HL-60/S4 treated with retinoic acid at 250 ng/mL for 4 days and 3 days (cell line): ENCODE measurements at regions not wholly inside any gene's neighbourhood (a gene's known extent, or its start where the extent isn't known, plus 50 kb on each side); places are given as distances from the start of the nearest gene placed in this dataset.
"Not testable (repeated sequence)": the region's sequence is repeated elsewhere in the genome, so short reads cannot be mapped to it uniquely, and the experiment has no call there.

Experiments
- in situ Hi-C: fragments of 300-500 bp; cut with MboI; formaldehyde crosslinking; loops from 2 replicates; pipeline ENCODE4 v1.7.0; 2022; ENCODE audit warnings: low sequenced_read_pairs

- in situ Hi-C loops = no loop called here
Measured at GRCh38 chr3:40877631-40878463, 321.5 kb upstream of the CTNNB1 start.

GRCh38 chr3:40878464-40878905, 320.8 kb upstream of the CTNNB1 start:
- in situ Hi-C loops = no loop called here

- in situ Hi-C loops = no loop called here
Measured at GRCh38 chr3:40885430-40885829, 313.9 kb upstream of the CTNNB1 start.

- in situ Hi-C loops = no loop called here
Measured at GRCh38 chr3:40886660-40887425, 312.5 kb upstream of the CTNNB1 start.

GRCh38 chr3:40891186-40891585, 308.1 kb upstream of the CTNNB1 start:
- in situ Hi-C loops = no loop called here

- in situ Hi-C loops = no loop called here
Measured at GRCh38 chr3:40895109-40895508, 304.2 kb upstream of the CTNNB1 start.

GRCh38 chr3:40899286-40899712, 300.0 kb upstream of the CTNNB1 start:
- in situ Hi-C loops = no loop called here

- in situ Hi-C loops = no loop called here
Measured at GRCh38 chr3:40901298-40901697, 298.0 kb upstream of the CTNNB1 start.

GRCh38 chr3:40901796-40902195, 297.5 kb upstream of the CTNNB1 start:
- in situ Hi-C loops = no loop called here

GRCh38 chr3:40907907-40908465, 291.3 kb upstream of the CTNNB1 start:
- in situ Hi-C loops = not testable (repeated sequence)

GRCh38 chr3:40908612-40909011, 290.7 kb upstream of the CTNNB1 start:
- in situ Hi-C loops = no loop called here

- in situ Hi-C loops = no loop called here
Measured at GRCh38 chr3:40911264-40911663, 288.0 kb upstream of the CTNNB1 start.

GRCh38 chr3:40911928-40912327, 287.4 kb upstream of the CTNNB1 start:
- in situ Hi-C loops = no loop called here

GRCh38 chr3:40912461-40912860, 286.8 kb upstream of the CTNNB1 start:
- in situ Hi-C loops = no loop called here

- in situ Hi-C loops = no loop called here
Measured at GRCh38 chr3:40913192-40913591, 286.1 kb upstream of the CTNNB1 start.

GRCh38 chr3:40913641-40914040, 285.7 kb upstream of the CTNNB1 start:
- in situ Hi-C loops = no loop called here

- in situ Hi-C loops = no loop called here
Measured at GRCh38 chr3:40914475-40914874, 284.8 kb upstream of the CTNNB1 start.

- in situ Hi-C loops = no loop called here
Measured at GRCh38 chr3:40915346-40915865, 283.9 kb upstream of the CTNNB1 start.

- in situ Hi-C loops = no loop called here
Measured at GRCh38 chr3:40920041-40920440, 279.3 kb upstream of the CTNNB1 start.

GRCh38 chr3:40921251-40921650, 278.1 kb upstream of the CTNNB1 start:
- in situ Hi-C loops = no loop called here

GRCh38 chr3:40923143-40923542, 276.2 kb upstream of the CTNNB1 start:
- in situ Hi-C loops = no loop called here
